Cardiac muscle cell (in vitro differentiated cells and primary cell): ENCODE measurements at regions not wholly inside any gene's neighbourhood (a gene's known extent, or its start where the extent isn't known, plus 50 kb on each side); places are given as distances from the start of the nearest gene placed in this dataset.

Source experiments
- DNase-seq, 2 donors: peaks; one replicate each; pipeline versions ENCODE4 v3.0.0 to v3.0.0-alpha.2; 2010 to 2017; ENCODE audit warnings: low read depth in 1 of 2, low spot score in 1 of 2
- H3K27ac ChIP-seq: fragments of 200-600 bp; sonication (generic); 2 replicates; pipeline ENCODE4 v1.5.1; 2016
- H3K27me3 ChIP-seq: fragments of 200-600 bp; sonication (generic); 2 replicates; pipeline ENCODE4 v1.6.0; 2016; ENCODE audit warnings: control low read depth
- H3K36me3 ChIP-seq: fragments of 200-600 bp; sonication (generic); 2 replicates; pipeline ENCODE4 v1.5.1; 2016; ENCODE audit warnings: control low read depth
- H3K4me1 ChIP-seq: fragments of 200-600 bp; sonication (generic); 2 replicates; pipeline ENCODE4 v1.8.1; 2017; ENCODE audit warnings: low read depth, mild to moderate bottlenecking, mixed run types
- H3K4me3 ChIP-seq: fragments of 200-600 bp; sonication (generic); 2 replicates; pipeline ENCODE4 v1.5.1; 2016; ENCODE audit warnings: mild to moderate bottlenecking
- H3K9me3 ChIP-seq: fragments of 200-600 bp; sonication (generic); 2 replicates; pipeline ENCODE4 v1.5.1; 2017; ENCODE audit warnings: low read depth, mild to moderate bottlenecking, control low read depth
- TF ChIP-seq, protein P1 (sequence below): IDR thresholded peaks from 2 replicates; pipeline ENCODE4 v1.5.1; 2012; ENCODE audit warnings: low read depth, mild to moderate bottlenecking, low read length

GRCh38 chr21:24112020-24112419 is 1495.3 kb downstream of the MRPL39 start:
- Histone ChIP-seq H3K4me3 (no peak overlapping the region), H3K36me3 (no peaks in the 10 kb centered on the region), H3K27ac (no peak overlapping the region), H3K27me3 (no peaks in the 10 kb centered on the region), H3K9me3 (no peaks in the 10 kb centered on the region), H3K4me1 (no peaks in the 10 kb centered on the region)
- peak in 1 of 2 donors; percentile 1 for DNase-seq
- TF ChIP-seq, protein P1, sequence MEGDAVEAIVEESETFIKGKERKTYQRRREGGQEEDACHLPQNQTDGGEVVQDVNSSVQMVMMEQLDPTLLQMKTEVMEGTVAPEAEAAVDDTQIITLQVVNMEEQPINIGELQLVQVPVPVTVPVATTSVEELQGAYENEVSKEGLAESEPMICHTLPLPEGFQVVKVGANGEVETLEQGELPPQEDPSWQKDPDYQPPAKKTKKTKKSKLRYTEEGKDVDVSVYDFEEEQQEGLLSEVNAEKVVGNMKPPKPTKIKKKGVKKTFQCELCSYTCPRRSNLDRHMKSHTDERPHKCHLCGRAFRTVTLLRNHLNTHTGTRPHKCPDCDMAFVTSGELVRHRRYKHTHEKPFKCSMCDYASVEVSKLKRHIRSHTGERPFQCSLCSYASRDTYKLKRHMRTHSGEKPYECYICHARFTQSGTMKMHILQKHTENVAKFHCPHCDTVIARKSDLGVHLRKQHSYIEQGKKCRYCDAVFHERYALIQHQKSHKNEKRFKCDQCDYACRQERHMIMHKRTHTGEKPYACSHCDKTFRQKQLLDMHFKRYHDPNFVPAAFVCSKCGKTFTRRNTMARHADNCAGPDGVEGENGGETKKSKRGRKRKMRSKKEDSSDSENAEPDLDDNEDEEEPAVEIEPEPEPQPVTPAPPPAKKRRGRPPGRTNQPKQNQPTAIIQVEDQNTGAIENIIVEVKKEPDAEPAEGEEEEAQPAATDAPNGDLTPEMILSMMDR: no peak

DNA sequence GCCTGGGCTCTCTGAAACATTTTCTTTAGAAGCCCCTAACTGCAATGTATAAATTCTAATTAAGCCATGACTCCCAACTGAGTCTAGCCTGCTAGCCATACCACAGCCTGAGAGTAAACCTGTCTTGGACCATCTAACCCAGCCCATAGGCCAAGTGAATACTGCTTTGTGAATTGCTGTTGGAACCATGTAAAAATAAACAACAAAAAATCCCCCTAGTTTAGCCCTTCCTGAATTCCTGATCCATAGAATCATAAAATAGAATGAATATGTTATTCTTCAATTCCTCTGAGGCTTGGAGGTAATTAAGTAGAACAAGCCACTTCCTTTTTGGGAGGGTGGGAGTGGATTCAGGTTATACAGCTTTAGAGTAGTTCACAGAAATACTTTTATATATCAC is 1496.4 kb downstream of the MRPL39 start:
- no peaks in the 10 kb centered on the region for H3K36me3 ChIP-seq
- H3K9me3 ChIP-seq: no peaks in the 10 kb centered on the region
- H3K4me1 ChIP-seq: no peaks in the 10 kb centered on the region
- H3K4me3 ChIP-seq: no peak overlapping the region
- H3K27me3 ChIP-seq: no peaks in the 10 kb centered on the region
- TF ChIP-seq, protein P1: no peak
- H3K27ac ChIP-seq: no peak overlapping the region
- DNase-seq: no peak

DNA sequence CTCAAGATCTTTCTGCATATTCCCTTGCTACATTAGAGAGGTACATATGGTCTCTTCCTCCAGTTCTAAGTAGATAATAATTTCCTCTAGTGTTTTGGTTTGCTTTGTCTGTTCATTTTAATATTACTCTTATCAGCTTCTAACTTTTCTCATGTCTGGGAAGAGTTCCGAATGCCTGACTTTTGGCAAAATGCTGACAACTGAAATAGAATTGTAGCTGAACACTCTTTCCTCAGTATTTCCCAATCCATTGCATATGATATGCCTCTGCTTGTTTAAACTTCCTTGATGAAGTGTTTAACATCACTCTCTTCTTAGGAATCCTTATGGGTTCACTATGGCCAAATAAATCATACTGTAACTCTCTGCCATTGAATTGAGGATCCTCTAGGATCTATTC is 1510.1 kb downstream of the MRPL39 start:
- Histone ChIP-seq H3K9me3 (no peaks in the 10 kb centered on the region), H3K27me3 (no peaks in the 10 kb centered on the region), H3K27ac (no peak overlapping the region), H3K4me3 (no peak overlapping the region), H3K36me3 (no peaks in the 10 kb centered on the region), H3K4me1 (no peaks in the 10 kb centered on the region)
- TF ChIP-seq, protein P1: no peak
- DNase-seq: no peak

DNA sequence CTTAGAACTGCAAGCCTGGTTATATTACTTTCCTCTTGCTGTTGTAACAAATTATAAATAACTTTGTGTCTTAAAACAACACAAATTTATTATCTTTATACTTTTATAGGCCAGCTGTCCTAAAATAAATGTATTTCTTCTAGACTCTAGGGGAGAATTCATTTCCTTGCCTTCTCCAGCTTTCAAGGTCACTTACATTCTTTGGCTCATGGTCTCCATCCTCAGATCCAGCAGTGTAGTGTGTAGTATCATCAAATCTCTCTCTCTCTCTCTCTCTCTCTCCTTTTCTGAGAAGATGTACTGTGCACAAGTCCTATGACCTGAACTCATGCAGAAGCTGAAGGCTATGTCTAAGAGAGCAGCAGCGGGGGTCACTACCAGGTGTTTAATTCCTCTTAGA is 1510.6 kb downstream of the MRPL39 start:
- no peak overlapping the region for H3K27ac ChIP-seq
- no peak for DNase-seq
- no peaks in the 10 kb centered on the region for H3K27me3 ChIP-seq
- no peaks in the 10 kb centered on the region for H3K9me3 ChIP-seq
- no peak overlapping the region for H3K4me3 ChIP-seq
- H3K36me3 ChIP-seq: no peaks in the 10 kb centered on the region
- TF ChIP-seq, protein P1: no peak
- H3K4me1 ChIP-seq: no peaks in the 10 kb centered on the region

- Histone ChIP-seq H3K27me3 (no peaks in the 10 kb centered on the region), H3K4me3 (no peak overlapping the region), H3K36me3 (no peaks in the 10 kb centered on the region), H3K9me3 (no peaks in the 10 kb centered on the region), H3K4me1 (no peaks in the 10 kb centered on the region), H3K27ac (no peak overlapping the region)
- DNase-seq: no peak
- TF ChIP-seq, protein P1: no peak
These were observed 1514.2 kb downstream of the MRPL39 start for GRCh38 chr21:24093032-24093431.

DNA sequence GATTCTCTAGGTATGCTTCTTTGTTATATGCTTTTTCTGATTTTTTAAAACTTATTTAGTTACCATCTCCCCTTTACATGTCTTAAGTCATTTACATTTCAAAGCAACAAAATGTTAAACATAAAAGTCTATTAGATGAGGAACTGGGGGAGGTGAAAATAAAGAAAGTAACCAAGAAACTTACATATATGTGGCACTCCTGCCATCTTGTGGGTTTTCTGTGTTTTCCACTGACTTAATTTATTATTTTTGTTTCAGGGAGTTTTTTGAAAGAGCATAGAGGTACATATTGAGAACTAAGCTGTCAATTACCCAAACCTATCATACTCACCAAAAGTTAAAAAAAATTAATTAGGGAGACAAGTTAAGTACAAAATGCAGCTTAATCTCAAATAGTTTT is 1531.1 kb downstream of the MRPL39 start:
- no peak overlapping the region for H3K27ac ChIP-seq
- peak in 1 of 2 donors; percentile 43 for DNase-seq
- TF ChIP-seq, protein P1: no peak
- no peaks in the 10 kb centered on the region for H3K36me3 ChIP-seq
- H3K27me3 ChIP-seq: no peaks in the 10 kb centered on the region
- H3K4me1 ChIP-seq: no peaks in the 10 kb centered on the region
- no peak overlapping the region for H3K4me3 ChIP-seq
- H3K9me3 ChIP-seq: no peaks in the 10 kb centered on the region
